Caco-2 (cell line): ENCODE measurements at regions not wholly inside any gene's neighbourhood (a gene's known extent, or its start where the extent isn't known, plus 50 kb on each side); places are given as distances from the start of the nearest gene placed in this dataset.

Experiments
- BruUV-seq: library from RNA; stranded (reverse); fragments of 400-500 nt; replicated peaks from 2 replicates; lab custom pipeline; 2021; lab: Mats Ljungman, UMichigan
- CTCF ChIA-PET: fragments of 300-600 bp; sonication (Branson Sonifier 250); formaldehyde crosslinking; loops from one replicate; lab custom pipeline; 2022; ENCODE audit warnings: antibody characterized with exemption; lab: Charles Lee
- POLR2A ChIA-PET: fragments of 300-600 bp; sonication (Branson Sonifier 250); formaldehyde crosslinking; loops from one replicate; lab custom pipeline; 2022; ENCODE audit warnings: antibody characterized with exemption; lab: Charles Lee
- DNase-seq, 2 experiments: peaks; one replicate each; pipeline versions ENCODE4 v3.0.0 to v3.0.0-alpha.2; 2020 to 2022
- H3K27me3 ChIP-seq: replicated peaks from 2 replicates; pipeline ENCODE4 v1.6.0; 2011; ENCODE audit warnings: low read length; ENCODE audit not compliant: control insufficient read depth, insufficient read depth
- H3K36me3 ChIP-seq: 2 replicates; pipeline ENCODE4 v1.5.1; 2011; ENCODE audit warnings: low read length; ENCODE audit not compliant: control insufficient read depth, insufficient read depth
- H3K4me1 ChIP-seq: fragments of 250-450 bp; sonication (Bioruptor Pico); 2 replicates; pipeline ENCODE4 v1.5.1; 2020; ENCODE audit warnings: mild to moderate bottlenecking
- H3K4me3 ChIP-seq: 2 replicates; pipeline ENCODE4 v1.5.1; 2011; ENCODE audit warnings: low read depth, mild to moderate bottlenecking, control low read depth, low read length
- H3K9me3 ChIP-seq: fragments of 250-450 bp; sonication (Bioruptor Pico); 2 replicates; pipeline ENCODE4 v1.5.1; 2020; ENCODE audit warnings: mild to moderate bottlenecking, moderate library complexity
- H3K27ac Mint-ChIP-seq: one replicate; pipeline ENCODE4 v1.8.0; 2022; ENCODE audit warnings: mixed read lengths; ENCODE audit not compliant: unreplicated experiment
- H3K27me3 Mint-ChIP-seq: one replicate; pipeline ENCODE4 v1.8.0; 2022; ENCODE audit warnings: mixed read lengths; ENCODE audit not compliant: insufficient read depth, unreplicated experiment
- H3K36me3 Mint-ChIP-seq: one replicate; pipeline ENCODE4 v1.8.0; 2022; ENCODE audit warnings: mild to moderate bottlenecking, mixed read lengths; ENCODE audit not compliant: insufficient read depth, unreplicated experiment
- H3K4me1 Mint-ChIP-seq: one replicate; pipeline ENCODE4 v1.8.0; 2022; ENCODE audit warnings: low read depth, mixed read lengths; ENCODE audit not compliant: unreplicated experiment
- H3K4me3 Mint-ChIP-seq: one replicate; pipeline ENCODE4 v1.8.0; 2022; ENCODE audit warnings: mild to moderate bottlenecking, moderate library complexity, mixed read lengths; ENCODE audit not compliant: unreplicated experiment
- H3K9me3 Mint-ChIP-seq: one replicate; pipeline ENCODE4 v1.8.0; 2022; ENCODE audit warnings: mixed read lengths; ENCODE audit not compliant: unreplicated experiment
- CTCF ChIP-seq, 2 experiments: fragments of 200-600 bp in 1 of 2; IDR thresholded peaks; 1 replicate in 1 of 2; 2 replicates in 1 of 2; pipeline versions ENCODE4 v1.5.1 to v1.8.0; 2011 to 2022; ENCODE audit warnings: antibody characterized with exemption in 1 of 2, control low read depth in 1 of 2, inconsistent platforms in 1 of 2, low read depth in 1 of 2, low read length in 1 of 2, mild to moderate bottlenecking in 1 of 2, moderate library complexity in 1 of 2; ENCODE audit not compliant: insufficient read depth in 1 of 2, severe bottlenecking in 1 of 2, unreplicated experiment in 1 of 2
- intact Hi-C: fragments of 100-400 bp; cut with micrococcal nuclease; formaldehyde crosslinking; loops from one replicate; pipeline ENCODE4 v1.10.0; 2022; ENCODE audit not compliant: unreplicated experiment

GRCh38 chr1:188371295-188371806 is 1542.6 kb downstream of the PLA2G4A start:
- Mint-ChIP-seq H3K4me1 (no peaks in the 10 kb centered on the region), H3K27ac (no peak overlapping the region), H3K36me3 (no peaks in the 10 kb centered on the region), H3K9me3 (no peaks in the 10 kb centered on the region), H3K27me3 (no peaks in the 10 kb centered on the region), H3K4me3 (no peak overlapping the region)
- CTCF ChIA-PET: no interaction called here
- TF ChIP-seq CTCF (IDR thresholded peaks at IDR 0.05; ENCODE audit: insufficient read depth in 1 of 2, low read depth in 1 of 2, low read length in 1 of 2, severe bottlenecking in 1 of 2, unreplicated experiment in 1 of 2): no peak
- intact Hi-C loops: no loop called here
- no peak for DNase-seq
- H3K9me3 ChIP-seq: no peaks in the 10 kb centered on the region
- peaks cover 4% of the 10 kb centered on the region; the same call in 1 of the 2 replicates for H3K4me1 ChIP-seq
- H3K27me3 ChIP-seq: no peaks in the 10 kb centered on the region
- POLR2A ChIA-PET: no interaction called here
- no peaks in the 10 kb centered on the region for H3K36me3 ChIP-seq
- no peak overlapping the region for H3K4me3 ChIP-seq
- BruUV-seq: no TSS peak

GRCh38 chr1:188372821-188373220 is 1544.1 kb downstream of the PLA2G4A start:
- intact Hi-C loops: no loop called here
- no peaks in the 10 kb centered on the region for H3K27me3 ChIP-seq
- H3K4me3 Mint-ChIP-seq: no peak overlapping the region
- H3K27me3 Mint-ChIP-seq: no peaks in the 10 kb centered on the region
- no peaks in the 10 kb centered on the region; the same call in 1 of the 2 replicates for H3K4me1 ChIP-seq
- ChIA-PET POLR2A (no interaction called here), CTCF (no interaction called here)
- no peaks in the 10 kb centered on the region for H3K9me3 Mint-ChIP-seq
- no peak for DNase-seq
- no peak for TF ChIP-seq CTCF (IDR thresholded peaks at IDR 0.05; ENCODE audit: insufficient read depth in 1 of 2, low read depth in 1 of 2, low read length in 1 of 2, severe bottlenecking in 1 of 2, unreplicated experiment in 1 of 2)
- H3K36me3 ChIP-seq: no peaks in the 10 kb centered on the region
- no peaks in the 10 kb centered on the region for H3K9me3 ChIP-seq
- H3K36me3 Mint-ChIP-seq: no peaks in the 10 kb centered on the region
- no peak overlapping the region for H3K4me3 ChIP-seq
- no TSS peak for BruUV-seq
- no peak overlapping the region for H3K27ac Mint-ChIP-seq
- no peaks in the 10 kb centered on the region for H3K4me1 Mint-ChIP-seq

DNA sequence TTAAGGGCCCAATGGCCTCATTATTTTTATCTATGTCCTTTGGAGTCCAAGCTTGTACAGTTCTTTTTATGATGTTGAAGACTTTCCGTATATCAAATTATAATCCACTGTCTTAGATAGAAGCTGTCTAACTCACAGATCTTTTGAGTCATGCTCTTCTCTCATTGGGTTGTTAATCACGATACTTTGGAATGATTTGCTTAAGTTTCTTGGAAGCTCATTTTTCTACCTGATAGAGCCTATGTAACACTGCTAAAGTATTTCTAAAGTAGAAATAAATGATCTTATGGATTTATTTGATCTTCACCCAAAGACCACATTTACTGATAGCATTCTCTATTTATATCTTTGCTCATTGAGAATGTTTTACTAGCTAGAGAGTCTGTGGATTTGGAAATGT is 1554.1 kb downstream of the PLA2G4A start:
- Mint-ChIP-seq H3K4me3 (no peak overlapping the region), H3K9me3 (no peaks in the 10 kb centered on the region), H3K36me3 (no peaks in the 10 kb centered on the region), H3K4me1 (no peaks in the 10 kb centered on the region), H3K27me3 (no peaks in the 10 kb centered on the region), H3K27ac (no peak overlapping the region)
- H3K36me3 ChIP-seq: no peaks in the 10 kb centered on the region
- ChIA-PET CTCF (no interaction called here), POLR2A (no interaction called here)
- BruUV-seq: no TSS peak
- TF ChIP-seq CTCF (IDR thresholded peaks at IDR 0.05; ENCODE audit: insufficient read depth in 1 of 2, low read depth in 1 of 2, low read length in 1 of 2, severe bottlenecking in 1 of 2, unreplicated experiment in 1 of 2): no peak
- intact Hi-C loops: no loop called here
- no peak overlapping the region for H3K4me3 ChIP-seq
- no peaks in the 10 kb centered on the region for H3K27me3 ChIP-seq
- no peak for DNase-seq
- H3K4me1 ChIP-seq: no peaks in the 10 kb centered on the region; the same call in 1 of the 2 replicates
- H3K9me3 ChIP-seq: no peaks in the 10 kb centered on the region
